H4 (cell line): ENCODE measurements at regions not wholly inside any gene's neighbourhood (a gene's known extent, or its start where the extent isn't known, plus 50 kb on each side); places are given as distances from the start of the nearest gene placed in this dataset.
"Not testable (repeated sequence)": the region's sequence is repeated elsewhere in the genome, so short reads cannot be mapped to it uniquely, and the experiment has no call there.

Experiments
- DNase-seq: peaks from one replicate; pipeline ENCODE4 v3.0.0-alpha.2; 2015; ENCODE audit warnings: low spot score

DNA sequence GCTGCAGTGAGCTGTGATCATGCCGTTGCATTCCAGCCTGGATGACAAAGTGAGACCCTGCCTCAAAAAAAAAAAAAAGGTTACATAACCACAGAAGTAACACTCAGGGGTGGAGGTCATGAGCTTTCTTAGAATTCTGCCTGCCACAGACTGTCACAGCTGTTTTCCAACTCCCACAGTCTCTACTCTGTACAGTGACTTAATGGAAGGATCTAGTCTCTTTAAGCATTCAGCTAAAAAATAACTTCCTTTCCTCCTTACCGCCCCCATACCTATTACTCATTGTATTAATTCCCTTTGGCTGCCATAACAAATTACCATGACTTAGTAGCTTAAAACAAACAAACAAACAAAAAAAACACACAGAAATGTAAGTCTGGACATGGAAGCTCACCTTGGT lies 99.6 kb upstream of the UBE2E1 start:
- no peak for DNase-seq

- DNase-seq = no peak
Observed at GRCh38 chr3:23709987-23710386, 95.8 kb upstream of the UBE2E1 start.

DNA sequence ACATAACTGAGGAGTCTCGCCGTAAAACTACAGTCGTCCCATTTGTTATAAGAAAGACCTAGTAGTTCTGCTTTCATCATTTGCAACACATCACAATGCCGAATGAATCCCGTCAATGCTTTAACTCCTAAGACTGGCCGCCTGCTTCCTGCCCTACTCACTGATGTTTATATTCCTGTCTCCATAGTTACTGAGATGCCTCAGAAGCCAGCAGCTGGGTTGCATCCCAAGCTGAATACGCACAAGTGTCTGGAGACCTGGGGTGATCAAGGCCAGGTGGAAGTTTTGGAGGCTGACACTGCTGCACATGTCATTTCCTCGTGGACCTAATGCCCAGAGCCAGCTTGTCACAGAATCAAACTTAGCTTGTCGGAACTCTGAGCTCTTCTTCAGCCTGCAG lies 95.2 kb upstream of the UBE2E1 start:
- DNase-seq = no peak

GRCh38 chr3:23711916-23712494 lies 93.8 kb upstream of the UBE2E1 start:
- no peak for DNase-seq

DNA sequence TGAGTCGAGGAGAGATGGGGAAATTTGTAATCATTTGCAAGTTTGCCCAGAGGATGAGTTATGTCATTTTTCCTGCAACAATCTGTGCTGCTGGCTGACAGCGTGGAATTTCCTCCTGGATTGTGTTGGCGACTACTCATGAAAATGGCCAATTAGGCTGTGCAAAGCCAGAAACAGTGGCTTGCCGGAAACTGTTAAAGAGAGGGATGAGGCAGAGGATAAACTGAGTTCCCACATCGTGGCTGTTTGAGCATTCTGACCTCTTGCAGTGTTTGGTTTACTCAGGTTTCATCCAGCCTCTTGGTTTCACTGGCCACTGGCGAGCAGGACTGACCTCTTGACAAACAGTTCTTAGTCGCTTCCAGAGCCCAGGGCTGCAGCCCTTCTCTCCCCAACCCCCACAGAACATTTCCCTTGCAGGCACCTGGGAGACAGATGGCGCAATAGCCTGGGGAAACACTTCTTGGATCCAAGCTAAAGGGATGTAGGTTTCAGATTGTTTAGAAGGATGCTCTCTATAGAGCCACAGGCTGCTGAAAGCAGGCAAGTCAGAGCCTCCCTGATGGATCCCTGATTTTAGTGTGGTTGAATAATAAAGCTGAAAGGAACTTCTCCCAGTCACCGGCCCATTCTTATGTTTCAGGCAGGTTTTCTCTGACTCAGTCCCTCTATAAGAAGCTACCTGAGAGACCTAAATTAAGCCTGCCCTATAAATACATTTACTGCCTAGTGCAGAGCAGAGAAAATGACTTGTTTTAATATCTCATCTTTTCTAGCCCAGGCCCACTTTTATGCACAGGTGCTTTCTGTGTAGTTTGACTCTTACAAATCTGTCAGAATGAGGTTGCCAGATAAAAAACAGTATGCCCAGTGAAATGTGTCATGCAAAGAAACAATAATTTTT lies 92.8 kb upstream of the UBE2E1 start:
- peak; percentile 19 for DNase-seq

DNA sequence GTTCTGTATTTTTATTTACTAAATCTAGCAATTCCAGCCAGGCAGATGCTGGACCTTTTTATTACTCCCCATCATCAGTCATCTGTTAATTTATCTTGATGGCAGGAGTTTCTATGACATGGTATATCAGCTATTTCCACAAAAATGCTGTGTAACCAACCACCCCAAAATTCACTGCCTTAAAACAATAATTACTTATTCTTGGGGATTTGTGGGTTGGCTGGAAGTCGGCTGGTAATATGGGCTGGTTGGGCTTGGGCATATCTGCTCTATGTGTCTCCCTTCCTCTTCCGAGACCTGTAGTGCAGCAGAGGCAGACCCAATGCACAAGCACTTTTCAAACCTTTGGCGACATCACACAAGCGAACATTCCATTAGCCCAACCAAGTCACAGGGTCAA lies 92.1 kb upstream of the UBE2E1 start:
- DNase-seq = no peak

- DNase-seq = no peak
Observed at GRCh38 chr3:23720059-23720458, 85.7 kb upstream of the UBE2E1 start.

- DNase-seq = no peak
Observed at GRCh38 chr3:23720885-23721284, 84.9 kb upstream of the UBE2E1 start.

- DNase-seq = no peak
Observed at GRCh38 chr3:23723141-23723540, 82.6 kb upstream of the UBE2E1 start.

GRCh38 chr3:23723930-23724329 lies 81.8 kb upstream of the UBE2E1 start:
- DNase-seq = no peak

DNA sequence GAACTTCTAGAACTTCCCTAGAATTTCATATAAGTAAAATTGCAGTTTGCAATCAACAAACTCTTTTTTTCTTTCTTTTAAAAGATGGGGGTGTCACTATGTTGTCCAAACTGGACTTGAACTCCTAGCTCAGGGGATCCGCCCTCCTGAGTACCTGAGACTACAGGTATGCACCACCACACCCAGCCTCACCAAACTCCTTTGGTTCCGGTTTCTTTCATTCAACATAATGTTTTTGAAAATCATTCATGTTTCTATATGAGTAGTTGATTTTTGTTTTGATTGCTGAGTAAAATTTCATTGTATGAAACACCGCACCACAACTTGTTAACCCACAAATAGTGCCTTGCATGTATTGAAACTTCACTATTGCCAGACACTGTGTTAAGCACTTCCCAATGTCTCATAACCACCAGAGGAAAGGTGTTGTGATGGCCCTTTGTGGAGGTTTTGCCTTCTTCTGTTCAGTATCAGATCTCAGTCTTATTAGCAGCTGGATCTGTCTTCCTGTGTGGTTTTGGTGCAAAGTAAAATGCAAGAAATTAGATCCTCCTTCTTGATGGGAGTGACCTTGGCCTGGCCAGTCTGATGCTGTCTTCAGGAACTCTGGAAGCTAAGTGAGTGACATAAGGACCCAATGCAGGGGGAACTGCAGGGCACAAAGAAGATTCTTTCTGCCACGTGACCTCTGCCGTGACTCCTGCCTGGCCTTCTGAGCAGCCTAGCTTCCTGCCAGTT lies 78.8 kb upstream of the UBE2E1 start:
- DNase-seq = no peak

- no peak for DNase-seq
Observed at GRCh38 chr3:23728601-23729117, 77.1 kb upstream of the UBE2E1 start.

- not testable (repeated sequence) for DNase-seq
Observed at GRCh38 chr3:23729362-23729761, 76.4 kb upstream of the UBE2E1 start.

GRCh38 chr3:23734481-23734880 lies 71.3 kb upstream of the UBE2E1 start:
- DNase-seq = no peak

DNA sequence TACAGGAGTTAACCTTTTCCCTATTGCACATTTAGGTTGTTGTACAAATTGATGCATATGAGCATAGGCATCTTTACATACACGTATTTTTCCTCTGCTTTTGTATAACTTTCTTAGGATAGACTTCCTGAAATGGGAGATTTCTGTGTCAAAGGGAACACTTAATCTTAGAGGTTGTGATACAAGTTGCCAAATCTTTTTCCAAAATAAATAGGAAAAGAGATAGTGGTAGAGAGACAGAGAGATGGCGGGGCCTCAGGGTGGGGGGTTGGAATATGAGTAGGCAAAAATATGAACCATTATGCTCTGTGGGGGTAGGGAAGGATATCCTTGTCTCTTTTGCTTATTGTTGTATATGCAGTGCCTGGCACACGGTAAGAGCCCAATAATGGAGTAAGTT lies 70.7 kb upstream of the UBE2E1 start:
- no peak for DNase-seq

DNA sequence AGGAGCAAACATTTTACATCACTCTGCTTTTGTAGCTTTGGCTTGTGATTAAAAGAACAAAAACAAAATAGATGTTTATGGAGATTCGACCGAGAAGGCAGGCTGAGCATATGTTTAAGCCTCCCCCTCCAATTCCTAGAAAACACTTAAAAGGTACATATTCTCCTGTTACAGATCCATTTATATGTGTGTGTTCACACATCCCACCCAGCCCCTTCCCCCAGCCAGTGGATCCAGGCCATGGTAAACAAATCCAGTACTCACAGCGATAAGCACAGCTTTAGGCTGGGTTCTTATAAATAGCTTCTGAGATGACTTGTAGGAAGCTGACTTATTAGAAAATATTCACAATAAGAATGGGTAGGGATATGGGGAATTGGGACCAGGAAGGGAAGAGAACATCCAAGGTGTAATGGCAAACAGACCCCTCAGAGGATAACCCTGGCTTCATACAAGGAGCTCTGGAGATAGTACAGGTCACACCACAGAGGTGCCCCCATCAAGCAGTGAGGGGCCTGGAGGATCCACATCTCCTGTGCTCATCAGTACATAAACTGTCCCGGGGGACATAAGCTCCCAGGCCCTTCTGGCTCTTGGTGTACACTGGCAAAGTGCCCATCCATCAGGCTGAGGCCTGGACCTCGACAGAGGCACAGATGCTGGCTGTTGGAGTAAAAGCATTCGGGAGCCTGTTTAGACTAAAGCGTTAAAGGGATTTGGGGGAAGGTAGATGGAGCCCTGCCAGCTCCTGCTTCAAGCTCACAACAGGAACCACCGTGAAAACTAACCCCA lies 70.0 kb upstream of the UBE2E1 start:
- no peak for DNase-seq

GRCh38 chr3:23738944-23739343 lies 66.8 kb upstream of the UBE2E1 start:
- no peak for DNase-seq

DNA sequence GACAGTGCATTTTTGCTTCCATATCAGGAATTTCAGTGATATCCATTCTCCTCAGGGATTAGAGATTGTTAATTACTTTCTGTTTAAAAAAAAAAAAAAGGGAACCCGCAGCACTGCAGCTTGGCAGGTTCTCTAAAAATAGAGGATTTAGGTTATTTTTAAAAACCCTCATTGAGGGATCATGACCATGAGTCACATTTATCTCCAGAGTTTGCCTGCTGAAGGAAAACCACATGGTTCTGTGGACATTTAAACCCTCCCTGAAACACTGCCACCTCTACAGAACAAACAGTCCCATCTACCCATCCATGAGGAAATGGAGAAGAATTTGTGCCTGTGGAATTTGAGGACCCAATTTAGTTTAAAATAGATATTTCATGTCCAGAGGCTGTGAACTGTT lies 66.2 kb upstream of the UBE2E1 start:
- peak; percentile 50 for DNase-seq

- DNase-seq = peak; percentile 25
Observed at GRCh38 chr3:23740517-23740965, 65.2 kb upstream of the UBE2E1 start.

GRCh38 chr3:23741036-23741706 lies 64.6 kb upstream of the UBE2E1 start:
- peak; percentile 51 for DNase-seq
